ENCODE measurements at regions not wholly inside any gene's neighbourhood (a gene's known extent, or its start where the extent isn't known, plus 50 kb on each side); places are given as distances from the start of the nearest gene placed in this dataset.

DNA sequence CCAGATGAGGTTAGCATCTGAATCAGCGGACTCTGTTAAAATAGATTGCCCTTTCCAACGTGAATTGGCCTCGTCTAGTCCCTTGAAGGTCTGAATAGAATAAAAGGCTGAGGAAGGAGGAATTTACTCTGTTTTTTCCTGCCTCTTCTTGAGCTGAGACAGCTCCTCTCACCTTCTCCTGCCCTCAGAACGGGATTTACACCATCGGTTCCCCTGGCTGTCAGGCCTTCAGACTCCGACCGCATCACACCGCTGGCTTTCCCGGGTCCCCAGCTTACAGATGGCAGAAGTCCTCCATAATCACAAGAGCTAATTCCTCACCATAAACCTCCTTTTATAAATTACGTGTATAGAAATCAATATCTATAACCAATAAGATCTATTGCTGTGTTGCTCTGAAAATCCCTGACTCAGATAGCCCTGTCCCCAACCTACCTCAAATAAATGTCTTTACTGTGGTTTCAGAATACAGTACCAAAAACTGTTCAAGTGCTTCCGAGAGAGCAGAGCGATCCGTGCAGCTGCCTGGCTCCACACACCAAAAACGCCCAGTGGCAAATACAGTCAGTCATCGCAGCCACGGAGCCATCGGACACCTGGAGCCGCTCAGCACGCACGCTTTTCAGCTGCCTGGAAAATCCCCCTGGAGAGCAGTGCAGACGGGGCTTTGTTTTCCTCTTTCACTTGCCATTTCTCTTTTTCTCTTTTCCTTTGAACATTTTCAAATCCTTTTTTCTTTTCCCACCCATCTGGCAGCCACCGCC, 196.9 kb downstream of the NRP2 start:
- no peak for DNase-seq
- 88 to 91% (median 89%) methylated on average over 22 of the region's 22 CpGs for whole genome bisulfite sequencing, 4 donors
- Histone ChIP-seq H3K27ac (no peak overlapping the region), H3K4me3 (no peak overlapping the region), H3K36me3 (replicated peaks in 1 of 2) (no peaks in the 10 kb centered on the region), H3K4me1 (replicated peaks in 1 of 2) (no peaks in the 10 kb centered on the region), H3K9me3 (replicated peaks in 1 of 3) (no peaks in the 10 kb centered on the region), H3K27me3 (no peaks in the 10 kb centered on the region)
- intact Hi-C loops (cut with DNase I), result no loop called here
- TF ChIP-seq, protein P1, sequence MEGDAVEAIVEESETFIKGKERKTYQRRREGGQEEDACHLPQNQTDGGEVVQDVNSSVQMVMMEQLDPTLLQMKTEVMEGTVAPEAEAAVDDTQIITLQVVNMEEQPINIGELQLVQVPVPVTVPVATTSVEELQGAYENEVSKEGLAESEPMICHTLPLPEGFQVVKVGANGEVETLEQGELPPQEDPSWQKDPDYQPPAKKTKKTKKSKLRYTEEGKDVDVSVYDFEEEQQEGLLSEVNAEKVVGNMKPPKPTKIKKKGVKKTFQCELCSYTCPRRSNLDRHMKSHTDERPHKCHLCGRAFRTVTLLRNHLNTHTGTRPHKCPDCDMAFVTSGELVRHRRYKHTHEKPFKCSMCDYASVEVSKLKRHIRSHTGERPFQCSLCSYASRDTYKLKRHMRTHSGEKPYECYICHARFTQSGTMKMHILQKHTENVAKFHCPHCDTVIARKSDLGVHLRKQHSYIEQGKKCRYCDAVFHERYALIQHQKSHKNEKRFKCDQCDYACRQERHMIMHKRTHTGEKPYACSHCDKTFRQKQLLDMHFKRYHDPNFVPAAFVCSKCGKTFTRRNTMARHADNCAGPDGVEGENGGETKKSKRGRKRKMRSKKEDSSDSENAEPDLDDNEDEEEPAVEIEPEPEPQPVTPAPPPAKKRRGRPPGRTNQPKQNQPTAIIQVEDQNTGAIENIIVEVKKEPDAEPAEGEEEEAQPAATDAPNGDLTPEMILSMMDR (IDR thresholded peaks at IDR 0.05), result no peak
- no peak for TF ChIP-seq POLR2A (IDR thresholded peaks at IDR 0.05)

GRCh38 chr2:205877496-205877895, 195.2 kb downstream of the NRP2 start:
- no peak overlapping the region for H3K4me3 ChIP-seq
- no peaks in the 10 kb centered on the region for H3K9me3 ChIP-seq (replicated peaks in 1 of 3)
- intact Hi-C loops (cut with DNase I), result no loop called here
- no peaks in the 10 kb centered on the region for H3K27me3 ChIP-seq
- TF ChIP-seq POLR2A (IDR thresholded peaks at IDR 0.05), result no peak
- TF ChIP-seq, protein P1 (IDR thresholded peaks at IDR 0.05), result no peak
- H3K27ac ChIP-seq, result no peak overlapping the region
- WGBS, 4 donors, result 85 to 94% (median 92%) methylated on average over 3 of the region's 3 CpGs
- H3K4me1 ChIP-seq (replicated peaks in 1 of 2), result no peaks in the 10 kb centered on the region
- no peaks in the 10 kb centered on the region for H3K36me3 ChIP-seq (replicated peaks in 1 of 2)
- DNase-seq, result no peak

- H3K27ac ChIP-seq, result no peak overlapping the region
- TF ChIP-seq, protein P1 (IDR thresholded peaks at IDR 0.05), result no peak
- TF ChIP-seq POLR2A (IDR thresholded peaks at IDR 0.05), result no peak
- intact Hi-C loops (cut with DNase I), result no loop called here
- H3K4me3 ChIP-seq, result no peak overlapping the region
- H3K27me3 ChIP-seq, result no peaks in the 10 kb centered on the region
- DNase-seq, result no peak
- H3K9me3 ChIP-seq (replicated peaks in 1 of 3), result no peaks in the 10 kb centered on the region
- no peaks in the 10 kb centered on the region for H3K36me3 ChIP-seq (replicated peaks in 1 of 2)
- no peaks in the 10 kb centered on the region for H3K4me1 ChIP-seq (replicated peaks in 1 of 2)
Observed at GRCh38 chr2:205876127-205876526, 193.8 kb downstream of the NRP2 start.

DNA sequence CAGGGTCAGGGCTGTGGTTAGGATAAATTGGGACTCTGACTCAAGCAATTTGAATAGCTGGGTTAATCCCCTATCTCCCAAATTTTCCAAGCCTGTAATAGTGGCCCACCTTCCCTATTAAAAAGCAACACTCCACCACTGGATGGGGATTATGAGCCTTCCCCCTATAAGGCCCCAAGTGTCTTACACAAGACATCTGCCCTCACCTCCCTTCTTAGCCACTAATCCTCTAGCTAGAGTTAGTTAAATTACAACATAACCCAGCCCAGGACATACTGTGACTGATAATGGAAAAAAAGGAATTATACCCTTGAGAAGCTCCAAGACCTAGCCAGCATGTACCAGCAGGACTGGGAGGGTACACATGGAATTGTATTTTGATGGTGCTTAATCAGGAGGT, 190.4 kb downstream of the NRP2 start:
- intact Hi-C loops (cut with DNase I), result no loop called here
- Histone ChIP-seq H3K27ac (no peak overlapping the region), H3K4me3 (no peak overlapping the region), H3K27me3 (no peaks in the 10 kb centered on the region), H3K4me1 (replicated peaks in 1 of 2) (no peaks in the 10 kb centered on the region), H3K36me3 (replicated peaks in 1 of 2) (no peaks in the 10 kb centered on the region), H3K9me3 (replicated peaks in 1 of 3) (no peaks in the 10 kb centered on the region)
- no peak for DNase-seq
- TF ChIP-seq, protein P1 (IDR thresholded peaks at IDR 0.05), result no peak
- TF ChIP-seq POLR2A (IDR thresholded peaks at IDR 0.05), result no peak
